GM21381 (cell line): ENCODE measurements at regions not wholly inside any gene's neighbourhood (a gene's known extent, or its start where the extent isn't known, plus 50 kb on each side); places are given as distances from the start of the nearest gene placed in this dataset.
"Not testable (repeated sequence)": the region's sequence is repeated elsewhere in the genome, so short reads cannot be mapped to it uniquely, and the experiment has no call there.

Source experiments
- ATAC-seq: cut with Tn5 transposase; IDR thresholded peaks from one replicate; pipeline ENCODE4 v1.9.1; 2021; ENCODE audit warnings: mild to moderate bottlenecking, moderate library complexity; ENCODE audit not compliant: unreplicated experiment

- ATAC-seq: not testable (repeated sequence)
Measured at GRCh38 chr14:106592115-106592852, 1065.9 kb downstream of the TMEM121 start.

GRCh38 chr14:106599209-106599608 is 1072.8 kb downstream of the TMEM121 start:
- no peak for ATAC-seq

- ATAC-seq: no peak
Measured at GRCh38 chr14:106605548-106606448, 1079.4 kb downstream of the TMEM121 start.

GRCh38 chr14:106606936-106607335 is 1080.6 kb downstream of the TMEM121 start:
- ATAC-seq: no peak

GRCh38 chr14:106610691-106611090 is 1084.3 kb downstream of the TMEM121 start:
- no peak for ATAC-seq

DNA sequence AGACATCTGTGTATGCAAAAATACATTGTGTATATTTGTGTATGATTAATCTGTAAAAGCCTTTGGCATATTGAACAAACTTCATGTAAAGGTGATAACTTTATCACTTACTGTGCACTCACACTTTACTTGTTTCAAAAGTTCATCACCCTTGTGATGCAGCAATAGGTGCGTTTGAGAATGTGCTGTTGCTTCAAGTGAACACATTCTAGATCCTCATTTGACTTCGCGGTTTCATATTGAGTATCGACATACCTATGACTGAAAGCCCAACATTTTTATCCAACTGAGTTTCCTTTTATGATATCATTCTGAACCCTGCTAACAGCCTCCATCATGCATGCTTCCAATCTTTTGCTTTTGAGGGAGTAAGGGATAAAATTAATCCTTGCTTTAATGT is 1086.9 kb downstream of the TMEM121 start:
- no peak for ATAC-seq

GRCh38 chr14:106618471-106618951 is 1092.1 kb downstream of the TMEM121 start:
- not testable (repeated sequence) for ATAC-seq

DNA sequence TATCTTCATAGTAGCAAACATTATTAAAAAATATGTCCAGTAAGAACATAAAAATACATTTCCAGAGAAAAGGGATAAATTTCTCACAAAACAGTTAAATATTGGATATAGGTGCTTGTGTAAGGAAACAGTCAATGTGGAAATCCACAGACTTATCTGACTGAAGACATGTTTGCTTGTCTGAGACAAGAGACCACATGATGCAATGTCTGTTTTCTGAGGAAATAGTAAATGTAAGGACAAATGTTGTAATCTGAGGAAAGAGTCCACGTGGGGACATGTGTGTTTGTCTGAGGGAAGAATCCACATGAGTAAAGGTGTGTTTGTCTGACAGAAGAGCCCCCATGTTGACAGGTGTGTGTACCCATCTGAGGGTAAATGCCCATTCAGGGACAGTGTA is 1093.2 kb downstream of the TMEM121 start:
- no peak for ATAC-seq

DNA sequence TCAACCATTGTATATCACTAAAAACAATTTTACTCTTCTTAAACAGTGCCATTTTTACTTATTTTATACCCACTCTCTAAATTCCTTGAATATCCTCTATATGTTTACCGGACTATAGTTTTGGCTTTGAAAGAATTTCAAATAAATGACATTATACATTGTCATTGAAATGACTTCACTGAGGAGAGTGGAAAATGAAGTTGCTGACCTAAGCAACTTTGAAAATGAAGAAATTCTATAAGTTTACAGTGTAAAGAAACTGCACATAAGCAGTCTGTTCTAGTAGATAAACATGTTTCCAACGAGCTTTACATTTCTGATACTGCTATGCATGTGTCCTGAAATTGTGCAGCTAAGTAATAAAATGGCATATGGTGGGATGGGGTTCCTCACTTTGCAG is 1094.0 kb downstream of the TMEM121 start:
- ATAC-seq: no peak

GRCh38 chr14:106622200-106622745 is 1095.9 kb downstream of the TMEM121 start:
- ATAC-seq: no peak

GRCh38 chr14:106625186-106625585 is 1098.8 kb downstream of the TMEM121 start:
- ATAC-seq: no peak

DNA sequence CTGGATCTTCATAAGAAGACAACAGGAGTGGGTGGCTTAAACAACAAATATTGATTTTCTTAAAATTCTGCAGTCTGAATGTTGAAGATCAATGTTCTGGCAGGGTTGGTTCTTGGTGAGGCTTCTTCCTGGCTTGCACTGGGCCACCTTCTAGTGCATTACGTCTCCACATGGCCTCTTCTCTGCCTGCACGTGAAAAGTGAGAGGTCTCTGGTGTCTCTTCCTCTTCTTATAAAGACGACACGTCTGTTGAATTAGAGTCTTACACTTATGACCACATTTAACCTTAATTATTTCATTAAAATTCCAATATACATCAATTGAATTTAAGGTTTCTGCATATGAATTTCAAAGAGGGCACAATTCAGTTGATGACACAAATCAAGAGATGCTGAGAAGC is 1100.1 kb downstream of the TMEM121 start:
- ATAC-seq: not testable (repeated sequence)

- ATAC-seq: not testable (repeated sequence)
Measured at GRCh38 chr14:106626942-106627588, 1100.7 kb downstream of the TMEM121 start.

- ATAC-seq: no peak
Measured at GRCh38 chr14:106631879-106632278, 1105.5 kb downstream of the TMEM121 start.

DNA sequence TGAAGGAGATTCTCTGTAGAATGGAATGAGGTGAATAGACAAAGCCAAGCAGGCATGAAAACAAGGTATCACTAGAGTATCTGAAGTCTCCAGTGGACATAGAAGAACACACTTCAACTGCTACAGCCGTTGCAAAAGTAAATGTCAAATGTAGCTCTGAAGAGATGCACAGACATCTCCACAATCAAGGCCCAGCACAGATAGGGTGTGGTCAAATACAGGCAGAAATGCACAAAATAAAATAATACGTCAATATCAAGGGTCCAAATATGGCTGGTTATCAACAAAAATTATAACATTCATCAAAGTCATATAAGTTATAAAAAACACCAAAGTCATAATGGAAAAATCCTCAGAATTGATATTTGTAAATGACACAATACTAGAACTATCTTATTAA is 1107.3 kb downstream of the TMEM121 start:
- ATAC-seq: no peak

GRCh38 chr14:106635569-106635968 is 1109.2 kb downstream of the TMEM121 start:
- no peak for ATAC-seq

- ATAC-seq: not testable (repeated sequence)
Measured at GRCh38 chr14:106638786-106639452, 1112.5 kb downstream of the TMEM121 start.

GRCh38 chr14:106642090-106642489 is 1115.7 kb downstream of the TMEM121 start:
- no peak for ATAC-seq

- ATAC-seq: not testable (repeated sequence)
Measured at GRCh38 chr14:106642971-106643370, 1116.6 kb downstream of the TMEM121 start.

GRCh38 chr14:106648874-106649273 is 1122.5 kb downstream of the TMEM121 start:
- ATAC-seq: not testable (repeated sequence)
